Right lobe of liver (tissue), 4 donors: ENCODE measurements at regions not wholly inside any gene's neighbourhood (a gene's known extent, or its start where the extent isn't known, plus 50 kb on each side); places are given as distances from the start of the nearest gene placed in this dataset.

Experiments
- CTCF ChIP-seq, 4 donors: fragments of 200-600 bp in 3 of 4; fragments of 450-650 bp in 1 of 4; IDR thresholded peaks; one replicate each; pipeline versions ENCODE4 v1.5.1 to v1.8.0; 2016 to 2022; ENCODE audit warnings: antibody characterized with exemption in 4 of 4, mild to moderate bottlenecking in 2 of 4
- POLR2A ChIP-seq: fragments of 450-650 bp; IDR thresholded peaks from one replicate; pipeline ENCODE4 v1.6.1; 2017; ENCODE audit warnings: antibody characterized with exemption, mild to moderate bottlenecking
- donor health status: DM: no; HTN: no; CAD: no.
- donor health status: DM: no; HTN: no; CAD: no.
- donor health status: DM: no; HTN: yes; CAD: no.

GRCh38 chr4:128444544-128445302 lies 157.1 kb upstream of the PGRMC2 start:
- TF ChIP-seq CTCF (IDR thresholded peaks at IDR 0.05) (no peak), POLR2A (no peak)
